Ascending aorta (tissue), 2 donors: ENCODE measurements at regions not wholly inside any gene's neighbourhood (a gene's known extent, or its start where the extent isn't known, plus 50 kb on each side); places are given as distances from the start of the nearest gene placed in this dataset.

Experiments
- DNase-seq, 2 donors: peaks; one replicate each; pipeline ENCODE4 v3.0.0-alpha.2; 2019; ENCODE audit warnings: low spot score in 2 of 2
- H3K27ac ChIP-seq, 2 donors: fragments of 200-600 bp; sonication (generic); one replicate each; pipeline ENCODE4 v1.5.1; 2016 to 2017; ENCODE audit warnings: mild to moderate bottlenecking in 1 of 2
- H3K27me3 ChIP-seq: fragments of 200-600 bp; sonication (generic); one replicate; pipeline ENCODE4 v1.5.1; 2017
- H3K36me3 ChIP-seq, 2 donors: fragments of 200-600 bp; sonication (generic); one replicate each; pipeline ENCODE4 v1.5.1; 2016
- H3K4me1 ChIP-seq, 2 donors: fragments of 200-600 bp; sonication (generic); one replicate each; pipeline ENCODE4 v1.5.1; 2016 to 2017; ENCODE audit warnings: mild to moderate bottlenecking in 1 of 2
- H3K4me3 ChIP-seq, 2 donors: fragments of 200-600 bp; sonication (generic); one replicate each; pipeline ENCODE4 v1.5.1; 2016 to 2017; ENCODE audit warnings: mild to moderate bottlenecking in 1 of 2
- H3K9me3 ChIP-seq, 2 donors: fragments of 200-600 bp; sonication (generic); one replicate each; pipeline ENCODE4 v1.5.1; 2016
- CTCF ChIP-seq, 3 experiments: fragments of 200-600 bp in 2 of 3; fragments of 450-650 bp in 1 of 3; sonication (generic) in 2 of 3; IDR thresholded peaks; one replicate each; pipeline ENCODE4 v1.5.1; 2016 to 2019; ENCODE audit warnings: antibody characterized with exemption in 3 of 3, mild to moderate bottlenecking in 1 of 3, moderate library complexity in 1 of 3
- intact Hi-C: fragments of 100-400 bp; cut with DNase I; formaldehyde crosslinking; loops from one replicate; pipeline ENCODE4 v1.15.1; 2023

- H3K27ac ChIP-seq = no peak overlapping the region
- no peak for TF ChIP-seq CTCF (IDR thresholded peaks at IDR 0.05)
- DNase-seq = no peak
Observed at GRCh38 chr2:196245378-196246140, 74.2 kb upstream of the STK17B start.

GRCh38 chr2:196247114-196247975, 76.0 kb upstream of the STK17B start:
- peak overlapping the region; percentile 82 to 83 for H3K27ac ChIP-seq
- no peak for TF ChIP-seq CTCF (IDR thresholded peaks at IDR 0.05)
- intact Hi-C loops = no loop called here
- H3K4me1 ChIP-seq = peaks cover 9 to 29% of the 10 kb centered on the region in 2 donors
- no peak for DNase-seq
- H3K9me3 ChIP-seq = no peaks in the 10 kb centered on the region
- no peaks in the 10 kb centered on the region for H3K27me3 ChIP-seq
- H3K36me3 ChIP-seq = no peaks in the 10 kb centered on the region
- H3K4me3 ChIP-seq = peak overlapping the region in 1 of 2 donors; percentile 10

More at GRCh38 chr2:196245378-196246140, 74.2 kb upstream of the STK17B start:
- Histone ChIP-seq H3K9me3 (no peaks in the 10 kb centered on the region), H3K36me3 (no peaks in the 10 kb centered on the region), H3K27me3 (no peaks in the 10 kb centered on the region), H3K4me3 (no peak overlapping the region), H3K4me1 (peaks cover 9 to 29% of the 10 kb centered on the region in 2 donors)
- intact Hi-C loops = no loop called here

- no peaks in the 10 kb centered on the region for H3K36me3 ChIP-seq
- peaks cover 9 to 29% of the 10 kb centered on the region in 2 donors for H3K4me1 ChIP-seq
- H3K4me3 ChIP-seq = no peak overlapping the region
- no peak for TF ChIP-seq CTCF (IDR thresholded peaks at IDR 0.05)
- intact Hi-C loops = no loop called here
- peak overlapping the region; percentile 82 to 83 for H3K27ac ChIP-seq
- no peaks in the 10 kb centered on the region for H3K9me3 ChIP-seq
- DNase-seq = no peak
- H3K27me3 ChIP-seq = no peaks in the 10 kb centered on the region
Observed at GRCh38 chr2:196247976-196248280, 76.5 kb upstream of the STK17B start.

GRCh38 chr2:196248467-196249094, 77.2 kb upstream of the STK17B start:
- Histone ChIP-seq H3K36me3 (no peaks in the 10 kb centered on the region), H3K9me3 (no peaks in the 10 kb centered on the region), H3K27me3 (no peaks in the 10 kb centered on the region), H3K4me3 (no peak overlapping the region), H3K27ac (peak overlapping the region; percentile 82 to 83), H3K4me1 (peaks cover 9 to 29% of the 10 kb centered on the region in 2 donors)
- intact Hi-C loops = no loop called here
- DNase-seq = no peak
- no peak for TF ChIP-seq CTCF (IDR thresholded peaks at IDR 0.05)

GRCh38 chr2:196249171-196249570, 77.8 kb upstream of the STK17B start:
- no peaks in the 10 kb centered on the region for H3K36me3 ChIP-seq
- no peaks in the 10 kb centered on the region for H3K27me3 ChIP-seq
- H3K9me3 ChIP-seq = no peaks in the 10 kb centered on the region
- H3K4me3 ChIP-seq = no peak overlapping the region
- peak overlapping the region; percentile 61 to 83 for H3K27ac ChIP-seq
- H3K4me1 ChIP-seq = peaks cover 9 to 29% of the 10 kb centered on the region in 2 donors
- TF ChIP-seq CTCF (IDR thresholded peaks at IDR 0.05) = no peak
- no peak for DNase-seq
- intact Hi-C loops = no loop called here
